ENCODE measurements at regions not wholly inside any gene's neighbourhood (a gene's known extent, or its start where the extent isn't known, plus 50 kb on each side); places are given as distances from the start of the nearest gene placed in this dataset.

DNA sequence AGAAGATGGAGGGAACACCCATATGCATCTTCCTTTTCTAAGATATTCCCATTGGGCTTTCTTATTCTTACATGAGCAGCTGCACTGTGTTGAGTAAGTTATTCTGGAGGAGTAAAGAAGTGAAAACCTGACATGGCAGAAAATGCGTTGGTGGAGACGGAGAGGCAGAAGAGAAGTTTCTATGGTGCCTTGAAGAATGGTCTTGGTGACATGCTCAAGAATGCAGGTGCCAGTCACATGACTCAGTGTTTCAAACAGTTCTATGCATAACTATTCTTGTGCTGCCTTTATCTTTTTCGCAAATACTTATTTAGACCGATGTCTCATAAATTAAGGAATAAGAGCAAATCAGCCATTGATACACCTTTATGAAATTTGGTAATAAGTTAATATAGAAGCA is 377.8 kb upstream of the IRX2 start:
- no peak for DNase-seq

DNA sequence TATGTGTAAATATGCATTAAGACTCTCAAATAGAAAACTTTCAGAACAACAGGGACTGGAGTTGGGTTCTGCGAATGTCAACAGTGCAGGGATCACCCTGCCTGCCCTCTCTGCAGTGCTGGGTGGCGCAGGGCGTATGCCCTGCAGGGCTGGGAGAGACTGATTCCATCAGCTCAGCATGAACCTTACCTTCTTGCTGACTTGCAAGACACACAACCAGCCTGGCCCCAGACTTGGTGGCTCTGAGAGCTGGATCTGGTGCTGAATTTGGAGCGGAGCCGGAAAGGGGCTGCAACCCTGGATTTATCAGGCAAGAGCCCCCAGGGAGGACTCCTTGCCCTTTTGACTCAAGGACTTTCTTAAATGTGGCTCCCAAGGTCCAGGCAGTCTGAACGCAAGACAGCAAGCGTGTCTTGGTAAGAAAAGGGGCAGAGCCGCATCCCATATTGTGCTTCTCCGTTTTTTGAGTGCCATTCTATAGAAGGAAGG is 376.0 kb upstream of the IRX2 start:
- DNase-seq = no peak

DNA sequence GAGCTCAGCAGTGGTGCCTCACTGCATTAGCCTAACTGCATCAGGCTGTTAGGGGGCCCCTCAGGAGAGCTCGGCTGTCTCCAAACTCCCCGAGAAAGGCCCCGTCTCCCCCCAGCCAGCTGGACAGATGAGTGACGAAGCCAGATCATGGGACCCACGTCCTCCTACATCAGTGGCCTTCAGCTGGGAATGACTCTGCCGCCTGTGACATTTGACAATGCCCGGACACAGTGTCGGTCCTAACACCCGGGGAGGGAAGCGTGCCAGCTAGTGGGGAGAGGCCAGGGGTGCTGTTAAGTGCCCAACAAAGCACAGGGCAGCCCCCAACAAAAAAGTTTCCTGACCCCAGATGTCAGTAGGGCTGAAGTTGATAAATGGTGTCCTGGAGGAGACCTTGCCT is 375.2 kb upstream of the IRX2 start:
- no peak for DNase-seq

DNA sequence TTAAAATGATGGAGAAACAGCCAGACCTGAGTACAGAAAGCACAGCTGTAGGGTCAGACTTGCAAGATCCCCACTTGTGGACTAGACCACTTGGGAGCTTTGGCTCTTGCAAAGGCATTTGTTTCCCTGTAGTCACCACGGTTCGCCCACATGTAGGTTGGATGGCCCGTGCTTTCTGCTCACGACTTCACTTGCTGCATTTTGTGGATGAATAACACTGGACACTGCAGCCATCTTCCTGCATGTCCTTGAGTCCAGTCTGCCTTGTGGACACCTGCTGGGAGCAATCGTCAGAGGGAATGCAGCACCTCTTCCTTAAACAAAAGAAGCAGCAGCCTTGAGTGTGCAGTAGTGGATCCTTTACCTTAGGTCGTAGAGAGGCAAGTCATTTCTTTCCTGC is 372.9 kb upstream of the IRX2 start:
- DNase-seq = no peak

DNA sequence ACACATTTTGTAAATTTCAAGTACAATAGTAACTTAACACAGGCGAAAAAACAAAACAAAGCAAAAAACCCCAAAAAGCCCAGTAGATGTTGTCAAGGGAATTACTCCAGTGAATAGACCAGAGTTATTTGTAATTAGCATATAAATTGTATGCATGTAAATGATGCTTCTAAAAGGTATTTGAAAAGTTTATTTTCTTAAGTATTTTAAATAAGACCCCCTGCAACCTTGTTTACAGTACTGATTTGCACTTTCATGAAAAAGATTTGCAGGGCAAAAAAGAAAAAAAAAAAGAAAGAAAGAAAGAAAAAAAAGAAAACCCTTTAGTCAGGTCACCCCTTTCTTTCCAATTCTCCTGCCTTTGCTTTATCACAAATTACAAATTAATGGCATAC is 372.3 kb upstream of the IRX2 start:
- no peak for DNase-seq

DNA sequence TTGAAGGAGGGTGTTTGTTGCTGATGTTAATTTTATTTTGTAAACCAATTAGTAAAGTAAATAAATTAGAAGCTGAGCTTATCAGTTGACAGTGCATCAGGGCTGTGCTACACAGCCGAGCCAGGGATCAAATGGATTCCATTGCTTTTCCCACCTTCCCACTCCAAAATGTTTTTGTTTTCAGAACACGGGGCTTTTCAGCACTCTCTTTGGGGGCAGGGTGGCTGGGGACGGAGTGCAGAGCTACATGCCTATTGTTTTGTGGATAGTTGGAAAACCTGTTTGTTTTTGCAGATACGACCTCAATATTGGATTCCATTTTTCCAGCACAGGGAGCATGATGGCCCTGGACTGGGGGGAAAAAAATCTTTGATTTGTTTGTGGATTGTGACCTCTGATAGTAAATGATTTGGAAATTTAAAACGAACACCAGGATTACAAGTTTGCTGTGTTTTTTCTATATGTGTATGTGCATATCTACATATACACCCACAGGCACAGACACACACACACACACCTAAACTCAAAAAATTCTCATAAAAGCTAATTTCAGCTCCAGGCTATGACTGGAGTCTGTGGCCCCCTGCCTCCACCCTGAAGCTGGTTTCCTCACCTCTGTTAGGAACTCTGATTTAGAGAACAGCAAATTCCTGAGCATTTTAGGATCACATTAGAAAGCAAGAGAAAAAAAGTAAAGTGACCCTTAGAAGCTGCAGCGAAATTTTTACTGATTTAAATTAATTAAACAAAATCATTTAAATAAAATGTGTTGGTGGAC is 371.7 kb upstream of the IRX2 start:
- no peak for DNase-seq

DNA sequence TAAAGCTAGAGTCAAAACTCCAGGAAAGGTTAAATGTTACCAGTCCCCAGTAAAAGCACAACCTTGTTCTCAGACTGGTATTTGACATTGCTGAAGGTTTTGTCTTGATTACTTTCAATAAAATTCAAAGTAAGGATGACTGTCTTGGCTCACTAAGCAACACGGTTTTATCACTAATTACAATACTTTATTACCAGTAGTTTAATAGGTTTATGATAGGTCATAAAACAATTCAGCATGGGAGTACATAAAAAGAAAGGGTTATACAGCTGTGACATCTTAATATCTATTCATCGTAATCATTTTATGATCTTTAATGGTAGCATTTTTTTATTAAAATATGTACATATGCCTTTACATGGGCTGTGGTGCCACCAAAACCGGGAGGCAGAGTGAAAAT is 370.7 kb upstream of the IRX2 start:
- DNase-seq = no peak

DNA sequence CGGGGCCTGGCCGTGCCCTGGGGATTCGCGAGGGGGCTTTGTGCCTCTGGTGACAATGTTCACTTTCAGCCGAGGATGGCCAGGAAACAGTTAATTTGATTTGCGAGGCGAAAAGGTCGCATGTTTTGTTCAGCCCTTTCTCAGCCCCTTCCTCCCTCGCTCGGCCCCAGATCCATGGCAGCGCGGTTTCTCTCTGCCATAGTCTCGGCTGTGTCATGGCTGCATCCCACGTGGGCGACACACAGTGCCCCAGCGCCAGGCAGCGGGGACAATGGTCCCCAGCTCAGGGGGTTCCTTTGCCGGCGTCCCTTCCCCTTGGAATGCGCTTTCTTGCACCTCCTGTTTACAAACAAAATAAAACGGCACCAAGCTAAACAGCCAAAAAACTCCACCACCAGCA is 370.3 kb upstream of the IRX2 start:
- no peak for DNase-seq

DNA sequence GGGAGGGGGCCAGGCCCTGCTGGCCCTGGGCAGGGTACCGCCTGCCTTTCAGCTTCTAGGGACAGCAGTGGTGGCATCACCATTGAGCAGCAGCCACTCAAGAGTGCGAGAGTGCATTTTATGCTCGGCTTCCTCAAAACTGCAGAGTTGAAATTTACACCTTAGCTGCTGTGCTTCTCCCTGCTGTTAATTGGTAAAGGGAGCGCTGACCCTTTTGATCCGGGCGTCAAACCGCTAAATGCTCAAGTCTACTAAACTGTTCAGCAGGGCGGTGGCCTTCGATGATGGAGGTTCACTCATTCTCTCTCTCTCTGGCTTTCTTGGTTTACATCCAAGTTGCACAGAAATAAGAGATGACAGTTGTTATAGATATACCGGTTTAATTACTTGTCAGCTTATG is 368.6 kb upstream of the IRX2 start:
- no peak for DNase-seq

DNA sequence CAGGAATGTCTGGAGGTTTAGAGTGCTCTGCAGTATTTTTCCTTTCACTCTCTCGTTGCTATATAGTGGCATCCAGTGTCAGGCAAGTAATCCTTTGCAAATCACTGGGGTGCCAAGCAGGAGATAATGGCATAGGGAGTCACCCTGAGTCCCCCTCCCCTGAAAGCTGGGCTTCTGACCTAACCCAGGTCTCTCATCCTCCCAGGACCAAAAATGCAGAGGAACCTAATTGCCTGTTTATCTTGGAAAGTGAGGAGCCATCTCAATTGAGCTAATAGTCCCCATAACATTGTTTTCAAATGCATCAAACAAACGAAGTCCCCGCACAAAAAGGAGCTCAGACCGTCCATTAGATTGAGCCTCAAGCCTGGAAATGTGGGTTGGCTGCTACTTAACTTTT is 368.0 kb upstream of the IRX2 start:
- DNase-seq = no peak

DNA sequence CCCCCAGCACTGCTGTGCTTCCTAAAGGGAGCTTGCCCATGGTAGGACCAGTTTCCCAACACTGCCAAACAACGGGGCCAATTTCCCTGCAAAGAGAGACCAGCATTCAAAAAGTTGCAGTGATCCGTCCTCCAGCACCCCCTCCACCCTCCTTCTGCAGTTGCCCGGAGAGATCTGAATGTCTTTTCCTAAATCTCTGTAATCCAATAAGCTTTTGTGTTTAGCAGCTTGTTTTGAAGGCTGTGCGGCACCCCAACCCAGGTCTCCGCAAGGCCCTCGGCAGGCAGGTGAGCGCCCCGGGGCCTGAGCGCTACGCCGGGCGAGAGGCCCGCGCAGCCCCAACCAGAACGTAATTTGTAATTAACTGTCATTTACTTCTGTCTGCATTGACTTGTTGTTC is 366.9 kb upstream of the IRX2 start:
- no peak for DNase-seq

DNA sequence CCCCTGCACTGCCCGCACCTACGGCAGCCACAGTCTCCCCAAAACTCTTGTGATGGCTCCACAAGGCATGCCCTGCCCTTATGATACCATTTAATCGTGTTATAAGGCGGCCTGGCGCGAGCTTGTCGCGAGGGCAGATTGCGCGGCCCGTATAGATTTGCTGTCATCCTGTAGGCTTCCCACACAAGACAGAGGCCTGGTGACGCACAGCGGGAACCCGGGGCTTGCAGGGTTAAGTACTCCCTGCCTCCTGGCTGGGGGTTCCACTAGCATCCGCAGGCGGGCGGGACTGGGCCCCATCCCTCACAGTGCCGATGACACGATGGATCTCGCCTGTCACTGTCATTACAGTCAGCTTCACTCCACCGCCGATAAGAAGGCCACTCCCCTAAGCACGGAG is 364.9 kb upstream of the IRX2 start:
- DNase-seq = no peak

DNA sequence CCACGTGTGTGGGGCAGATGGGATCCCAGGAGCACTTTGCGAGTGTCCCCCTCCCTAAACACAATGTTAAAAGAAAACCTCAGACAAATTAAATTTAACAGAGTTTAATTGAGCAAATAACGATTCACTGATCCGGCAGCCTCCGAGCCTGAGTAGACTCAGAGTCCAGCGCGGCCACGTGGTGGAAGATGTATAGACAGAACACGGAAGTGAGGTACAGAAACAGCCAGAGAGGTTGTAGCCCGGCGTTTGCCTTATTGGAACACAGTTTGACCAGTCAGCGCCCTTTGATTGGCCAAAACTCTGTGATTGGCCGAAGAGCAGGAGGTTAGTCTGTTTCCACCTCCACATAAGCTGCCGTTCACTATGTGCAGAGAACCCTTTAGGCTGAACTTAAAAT is 363.0 kb upstream of the IRX2 start:
- no peak for DNase-seq

DNA sequence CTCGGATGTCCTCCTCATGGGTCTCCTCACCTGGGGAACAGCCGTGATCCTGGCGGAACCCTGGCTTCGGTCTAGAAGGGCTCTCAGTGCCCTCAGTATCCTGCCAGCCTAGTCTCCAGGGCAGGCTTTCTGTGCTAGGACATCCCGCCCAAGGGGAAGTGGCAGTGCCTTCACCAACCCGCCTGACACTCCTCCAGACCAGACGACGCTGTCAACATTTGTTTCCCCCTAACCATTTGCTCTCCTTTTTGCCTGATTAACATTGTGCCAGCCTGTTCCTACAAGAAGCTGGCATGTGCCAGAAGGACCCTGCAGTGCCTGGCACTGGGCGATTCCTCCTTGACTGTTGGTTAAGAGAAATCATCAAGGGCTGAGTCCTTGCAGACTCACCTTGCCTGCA is 358.9 kb upstream of the IRX2 start:
- DNase-seq = no peak

DNA sequence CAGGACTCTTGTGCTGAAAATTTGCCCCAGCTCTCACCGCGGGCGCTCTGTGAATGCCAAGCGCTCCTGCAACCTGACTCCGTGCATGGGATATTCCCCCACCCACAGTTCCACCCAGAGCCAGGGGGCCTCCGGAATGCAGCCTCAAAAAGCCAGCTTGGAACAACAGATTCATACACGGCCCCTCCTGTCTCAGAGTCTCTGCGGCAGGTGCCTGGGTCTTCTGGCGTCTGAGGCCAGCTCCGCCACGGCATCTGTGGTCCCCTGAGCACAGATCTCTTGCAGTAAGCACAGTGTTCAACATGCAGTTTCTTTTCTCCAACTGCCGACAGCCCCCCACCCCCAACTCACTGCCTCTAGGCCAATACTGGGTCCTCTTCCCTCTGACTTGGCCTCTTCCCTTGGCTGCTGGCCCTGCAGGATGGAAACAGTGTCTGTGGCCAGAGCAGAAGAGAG is 355.7 kb upstream of the IRX2 start:
- DNase-seq = no peak

DNA sequence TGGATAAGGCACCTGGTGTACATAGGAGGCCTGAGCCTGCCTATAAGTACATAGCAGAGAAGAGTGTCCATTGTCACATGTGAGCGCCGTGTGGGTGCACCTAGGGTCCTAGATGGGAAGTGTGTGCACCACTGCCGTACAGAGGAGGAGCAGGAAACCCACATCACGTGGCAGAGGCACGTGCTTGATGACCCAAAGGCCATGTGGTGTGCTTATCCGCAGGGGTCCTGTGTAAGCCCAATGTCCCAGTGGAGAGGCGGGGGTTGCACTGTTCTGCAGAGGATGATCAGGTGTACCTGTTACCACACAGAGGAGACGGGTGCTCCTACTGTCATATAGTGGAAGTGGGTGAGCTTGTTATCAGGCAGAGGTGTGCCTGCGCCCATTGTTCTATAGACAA is 354.1 kb upstream of the IRX2 start:
- DNase-seq = no peak

DNA sequence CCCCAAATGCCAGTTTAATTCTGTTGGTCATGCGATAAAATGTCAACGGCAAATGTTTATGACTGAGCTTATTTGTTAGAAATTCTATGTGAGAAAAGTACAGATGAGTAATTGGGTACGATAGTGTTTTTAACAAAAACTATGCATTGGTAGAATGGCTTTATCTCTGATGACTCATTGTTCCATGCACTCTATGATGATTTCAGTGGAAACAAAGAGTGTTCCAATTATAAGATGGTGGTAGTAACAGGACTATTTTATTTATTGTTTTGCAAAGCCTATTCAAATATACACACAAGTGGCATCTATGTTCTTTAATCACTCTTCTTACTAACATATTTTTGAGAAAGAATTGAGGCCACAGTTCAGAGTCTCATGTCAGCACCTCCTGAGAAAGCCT is 353.7 kb upstream of the IRX2 start:
- no peak for DNase-seq

DNA sequence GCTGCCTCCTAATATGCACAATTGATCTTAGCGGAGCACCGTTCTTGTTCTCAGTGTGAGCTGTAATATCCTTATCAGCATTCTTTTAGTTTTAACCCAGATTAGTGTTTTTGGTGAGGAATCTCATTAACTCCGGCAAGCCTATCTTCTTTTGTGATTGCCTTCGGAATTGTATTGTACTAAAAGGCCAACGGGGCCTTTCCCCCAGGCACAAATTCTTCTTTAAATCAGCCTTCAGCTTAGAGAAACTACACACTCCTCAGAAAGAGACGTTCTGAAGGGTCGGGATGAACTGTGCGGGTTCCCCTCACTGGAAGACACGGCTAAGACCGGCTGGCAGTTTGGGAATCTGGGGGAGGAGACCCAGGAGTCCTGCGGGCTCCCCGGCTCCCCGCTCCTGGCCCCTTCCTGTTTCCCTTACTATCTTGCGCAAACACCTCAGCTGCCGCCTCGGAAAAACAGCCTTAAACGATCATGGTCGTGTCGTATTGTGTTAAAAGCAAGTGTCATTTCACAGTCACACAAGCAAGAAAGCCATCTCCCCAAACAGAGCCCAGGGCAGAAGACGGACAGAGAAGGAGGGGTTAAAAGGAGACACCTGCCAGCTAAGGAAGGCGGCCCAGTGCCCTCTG is 353.1 kb upstream of the IRX2 start:
- DNase-seq = no peak

DNA sequence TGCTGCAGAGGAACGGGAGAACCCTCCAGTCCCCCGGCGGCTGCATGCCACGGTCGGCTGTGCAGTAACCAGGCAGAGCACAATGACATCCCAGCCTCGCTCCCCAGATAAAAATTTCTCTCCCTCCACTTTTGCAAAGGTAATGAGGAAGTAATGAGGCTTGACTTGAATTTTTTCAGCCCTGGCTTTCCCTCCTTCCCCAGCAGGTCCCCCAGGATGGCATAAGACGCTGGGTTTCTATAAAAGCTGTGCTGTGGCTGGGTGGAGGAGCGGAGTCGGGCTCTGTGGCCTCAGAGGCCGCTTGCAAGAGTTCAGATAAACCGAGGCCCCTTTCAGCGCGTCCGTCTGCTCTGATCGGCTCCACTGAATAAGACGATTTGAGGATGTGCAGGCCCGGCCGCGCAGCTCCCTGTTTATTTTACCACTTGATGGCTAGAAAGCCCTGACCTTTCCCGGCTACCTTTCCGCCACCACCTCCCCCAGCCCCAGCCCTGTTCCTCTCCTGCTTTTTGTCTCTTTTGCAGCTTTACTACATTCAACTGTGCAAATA is 351.9 kb upstream of the IRX2 start:
- DNase-seq = no peak

DNA sequence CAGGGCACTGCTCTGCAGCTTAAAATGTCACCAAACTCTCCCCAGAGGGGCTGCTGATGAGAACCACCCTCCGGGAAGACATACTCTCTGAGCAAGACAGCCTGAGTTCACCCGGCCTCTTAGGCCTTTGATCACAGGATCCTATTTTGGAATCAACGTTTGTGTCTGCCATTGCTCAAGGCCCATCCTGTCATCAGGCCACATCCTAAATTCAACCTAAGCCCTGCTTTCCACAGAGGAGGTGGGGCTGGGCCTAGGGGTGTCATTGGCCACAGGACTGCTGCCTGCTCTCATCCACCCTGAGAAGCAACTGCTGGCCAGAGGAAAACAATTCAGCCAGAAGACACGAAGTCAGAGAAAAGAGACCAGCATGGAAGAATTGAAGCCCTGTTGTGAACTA is 351.1 kb upstream of the IRX2 start:
- DNase-seq = no peak

DNA sequence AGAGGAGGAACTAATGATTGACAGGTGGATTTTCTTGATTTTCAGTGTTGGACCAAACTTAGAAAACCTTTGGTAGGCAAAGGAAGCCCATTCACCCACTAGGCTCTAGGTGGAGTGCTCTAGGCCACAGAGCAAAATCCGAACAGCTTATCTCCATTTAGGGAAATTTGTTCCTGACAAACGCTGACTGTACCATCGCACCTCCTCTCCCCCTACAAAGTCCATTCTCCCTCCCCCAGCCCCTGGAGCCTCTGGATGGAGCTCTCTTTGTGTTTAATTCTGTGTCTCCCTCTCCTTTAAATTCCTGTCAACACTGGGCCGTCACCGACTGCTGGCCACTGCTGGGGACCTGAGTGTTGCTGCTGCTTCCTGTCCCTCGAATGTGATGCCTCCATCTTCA is 350.1 kb upstream of the IRX2 start:
- DNase-seq = no peak

DNA sequence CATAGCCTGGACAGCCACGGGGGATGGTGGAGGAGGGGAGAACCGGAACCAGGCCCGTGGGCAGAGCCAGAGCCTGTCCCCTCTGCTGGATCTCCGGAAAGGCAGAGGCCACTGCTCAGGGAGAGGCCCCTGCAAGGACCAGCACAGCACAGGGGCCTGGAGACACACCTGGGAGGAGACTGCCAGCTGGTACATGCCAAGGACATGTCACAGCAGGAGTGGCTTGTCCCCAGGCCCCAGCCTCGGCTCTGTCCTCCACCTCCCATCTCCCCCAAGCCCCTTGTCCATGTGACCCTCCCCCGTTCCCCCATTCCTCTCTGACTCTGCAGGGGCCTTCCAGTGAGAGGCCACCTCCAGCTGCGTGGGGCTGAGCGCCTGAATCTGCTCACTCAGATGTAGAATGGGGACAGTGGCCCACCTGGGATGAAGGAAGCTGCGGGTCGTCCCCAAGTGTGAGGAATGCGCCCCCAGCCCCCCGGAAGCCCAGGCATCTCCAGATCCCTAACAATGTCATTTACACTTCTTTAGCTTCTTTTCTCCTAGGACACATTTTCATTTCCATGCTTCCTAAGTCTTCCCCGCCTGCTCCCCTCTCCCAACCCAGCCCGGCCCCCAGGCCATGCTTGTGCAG is 349.6 kb upstream of the IRX2 start:
- DNase-seq = no peak

DNA sequence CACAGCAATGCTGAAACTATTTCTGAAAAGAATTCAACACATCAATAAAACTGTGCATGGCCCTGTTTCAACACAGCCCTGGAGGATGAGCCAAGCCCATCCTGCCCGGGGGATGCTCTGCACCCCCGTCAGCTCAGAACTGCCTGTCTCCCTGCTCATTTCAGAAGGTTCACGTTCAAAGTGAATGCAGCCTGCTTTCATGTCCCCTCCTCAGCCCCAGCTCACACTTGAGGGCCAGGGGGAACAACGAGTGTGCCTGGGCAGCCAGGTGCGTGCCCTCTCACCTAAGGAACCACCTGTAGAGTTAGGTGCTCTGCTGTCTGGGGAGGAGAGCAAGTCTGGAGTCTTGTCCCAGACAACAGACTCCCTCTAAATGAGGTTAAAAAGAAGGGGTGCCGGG is 348.5 kb upstream of the IRX2 start:
- no peak for DNase-seq

DNA sequence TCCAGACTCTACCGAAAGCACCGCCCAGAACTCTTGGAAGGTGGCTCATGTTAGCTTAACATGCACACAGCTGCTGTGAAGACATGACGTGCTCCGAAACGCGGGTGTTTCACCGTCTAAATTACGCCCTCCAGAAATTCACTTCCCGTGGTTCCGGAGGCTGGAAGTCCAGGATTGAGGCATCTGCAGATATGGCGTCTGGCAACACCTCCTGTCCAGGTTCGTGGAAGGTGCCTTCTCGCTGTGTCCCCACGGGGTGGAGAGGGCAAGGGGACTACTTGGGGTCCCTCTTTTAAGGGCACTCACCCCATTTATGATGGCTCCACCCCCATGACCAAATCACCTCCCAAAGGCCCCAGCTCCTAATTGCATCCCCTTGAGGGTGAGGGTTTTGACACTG is 348.0 kb upstream of the IRX2 start:
- no peak for DNase-seq
